ENCODE measurements at regions not wholly inside any gene's neighbourhood (a gene's known extent, or its start where the extent isn't known, plus 50 kb on each side); places are given as distances from the start of the nearest gene placed in this dataset.

DNA sequence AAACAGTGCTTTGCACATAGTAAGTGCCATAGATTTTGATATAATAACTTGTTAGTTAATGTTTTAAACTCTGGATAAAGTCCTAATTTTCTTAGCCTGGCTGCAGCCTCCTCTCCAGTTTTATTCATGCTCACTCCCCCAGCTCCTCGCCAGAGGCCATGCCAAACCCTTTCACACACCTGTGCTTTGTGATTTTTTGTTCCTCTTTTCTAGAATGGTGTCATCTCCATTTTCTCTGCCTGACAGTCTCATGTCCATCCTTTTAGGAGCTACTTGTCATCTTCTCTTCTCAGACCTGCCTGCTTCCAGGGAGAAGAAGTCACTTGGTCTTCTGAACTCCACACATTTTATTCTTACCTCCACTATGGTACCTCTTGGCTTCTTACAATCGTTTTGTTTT is 55.8 kb upstream of the SPATA13 start:
- H3K4me1 ChIP-seq (ENCODE audit: control insufficient read depth in 4 of 4, insufficient read depth in 4 of 4, low read length in 3 of 4) = peaks cover 0 to 3% (median 0%) of the 10 kb centered on the region in 4 donors
- DNase-seq (ENCODE audit: low spot score) = no peak
- WGBS = 76% methylated on average over 2 of the region's 2 CpGs
- H3K27ac ChIP-seq (ENCODE audit: low read depth in 1 of 2, low read length in 2 of 2) = no peak overlapping the region
- no peak overlapping the region for H3K9ac ChIP-seq (ENCODE audit: low read depth in 1 of 2, low read length in 2 of 2)
- H3K4me3 ChIP-seq (ENCODE audit: low read depth in 1 of 3, low read length in 3 of 3) = no peak overlapping the region
- no peaks in the 10 kb centered on the region for H3K27me3 ChIP-seq (ENCODE audit: control insufficient read depth in 4 of 4, insufficient read depth in 4 of 4, low read length in 3 of 4)
- no peak for TF ChIP-seq EGR1 (IDR thresholded peaks at IDR 0.05; ENCODE audit: low read depth in 2 of 2)
- no peak for TF ChIP-seq SP1 (IDR thresholded peaks at IDR 0.05)
- TF ChIP-seq FOXA2 (IDR thresholded peaks at IDR 0.05) = no peak
- TF ChIP-seq, protein P1, sequence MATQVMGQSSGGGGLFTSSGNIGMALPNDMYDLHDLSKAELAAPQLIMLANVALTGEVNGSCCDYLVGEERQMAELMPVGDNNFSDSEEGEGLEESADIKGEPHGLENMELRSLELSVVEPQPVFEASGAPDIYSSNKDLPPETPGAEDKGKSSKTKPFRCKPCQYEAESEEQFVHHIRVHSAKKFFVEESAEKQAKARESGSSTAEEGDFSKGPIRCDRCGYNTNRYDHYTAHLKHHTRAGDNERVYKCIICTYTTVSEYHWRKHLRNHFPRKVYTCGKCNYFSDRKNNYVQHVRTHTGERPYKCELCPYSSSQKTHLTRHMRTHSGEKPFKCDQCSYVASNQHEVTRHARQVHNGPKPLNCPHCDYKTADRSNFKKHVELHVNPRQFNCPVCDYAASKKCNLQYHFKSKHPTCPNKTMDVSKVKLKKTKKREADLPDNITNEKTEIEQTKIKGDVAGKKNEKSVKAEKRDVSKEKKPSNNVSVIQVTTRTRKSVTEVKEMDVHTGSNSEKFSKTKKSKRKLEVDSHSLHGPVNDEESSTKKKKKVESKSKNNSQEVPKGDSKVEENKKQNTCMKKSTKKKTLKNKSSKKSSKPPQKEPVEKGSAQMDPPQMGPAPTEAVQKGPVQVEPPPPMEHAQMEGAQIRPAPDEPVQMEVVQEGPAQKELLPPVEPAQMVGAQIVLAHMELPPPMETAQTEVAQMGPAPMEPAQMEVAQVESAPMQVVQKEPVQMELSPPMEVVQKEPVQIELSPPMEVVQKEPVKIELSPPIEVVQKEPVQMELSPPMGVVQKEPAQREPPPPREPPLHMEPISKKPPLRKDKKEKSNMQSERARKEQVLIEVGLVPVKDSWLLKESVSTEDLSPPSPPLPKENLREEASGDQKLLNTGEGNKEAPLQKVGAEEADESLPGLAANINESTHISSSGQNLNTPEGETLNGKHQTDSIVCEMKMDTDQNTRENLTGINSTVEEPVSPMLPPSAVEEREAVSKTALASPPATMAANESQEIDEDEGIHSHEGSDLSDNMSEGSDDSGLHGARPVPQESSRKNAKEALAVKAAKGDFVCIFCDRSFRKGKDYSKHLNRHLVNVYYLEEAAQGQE (IDR thresholded peaks at IDR 0.05) = no peak
- TF ChIP-seq NR2F2 (IDR thresholded peaks at IDR 0.05) = no peak
- TF ChIP-seq RXRA (IDR thresholded peaks at IDR 0.05) = no peak
- no peaks in the 10 kb centered on the region for H3K9me3 ChIP-seq (ENCODE audit: control insufficient read depth in 4 of 4, low read length in 3 of 4)
- H3K36me3 ChIP-seq (ENCODE audit: control insufficient read depth in 4 of 4, insufficient read depth in 3 of 4, low read depth in 1 of 4, low read length in 3 of 4) = no peaks in the 10 kb centered on the region

DNA sequence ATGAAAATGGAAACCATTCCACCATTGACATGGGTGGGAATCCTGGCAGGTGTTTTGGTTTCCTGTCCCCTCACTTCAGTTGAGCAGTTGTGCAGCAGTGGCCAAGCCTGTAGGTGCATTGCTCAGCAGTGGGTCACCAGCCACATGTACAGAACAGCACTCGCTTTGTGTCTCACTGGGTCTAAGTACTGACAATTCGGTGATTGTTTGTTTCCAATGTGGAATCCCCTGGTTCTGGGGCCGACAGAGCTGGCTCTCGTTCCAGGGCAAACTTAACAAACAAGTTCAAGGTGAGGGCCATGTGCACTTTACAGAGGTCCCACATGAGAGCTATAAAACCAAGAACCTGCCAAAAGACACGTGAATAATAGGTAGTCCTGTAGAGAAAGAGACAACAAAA is 54.1 kb upstream of the SPATA13 start:
- Histone ChIP-seq H3K4me3 (ENCODE audit: low read depth in 1 of 3, low read length in 3 of 3) (no peak overlapping the region), H3K27ac (ENCODE audit: low read depth in 1 of 2, low read length in 2 of 2) (peak overlapping the region in 1 of 2 donors; percentile 32), H3K36me3 (ENCODE audit: control insufficient read depth in 4 of 4, insufficient read depth in 3 of 4, low read depth in 1 of 4, low read length in 3 of 4) (no peaks in the 10 kb centered on the region), H3K27me3 (ENCODE audit: control insufficient read depth in 4 of 4, insufficient read depth in 4 of 4, low read length in 3 of 4) (no peaks in the 10 kb centered on the region), H3K9ac (ENCODE audit: low read depth in 1 of 2, low read length in 2 of 2) (no peak overlapping the region), H3K4me1 (ENCODE audit: control insufficient read depth in 4 of 4, insufficient read depth in 4 of 4, low read length in 3 of 4) (peaks cover 0 to 3% (median 0%) of the 10 kb centered on the region in 4 donors), H3K9me3 (ENCODE audit: control insufficient read depth in 4 of 4, low read length in 3 of 4) (no peaks in the 10 kb centered on the region)
- 27% methylated on average over 5 of the region's 5 CpGs for WGBS
- TF ChIP-seq FOXA1 (IDR thresholded peaks at IDR 0.05) (peak; percentile 11), YY1 (IDR thresholded peaks at IDR 0.05) (peak; percentile 45), HNF4G (IDR thresholded peaks at IDR 0.05) (no peak), EGR1 (IDR thresholded peaks at IDR 0.05; ENCODE audit: low read depth in 2 of 2) (peak in 1 of 2 donors; percentile 46), NR2F2 (IDR thresholded peaks at IDR 0.05) (no peak), TAF1 (conservative IDR thresholded peaks at IDR 0.05) (no peak), HNF4A (conservative IDR thresholded peaks at IDR 0.05) (peak in 1 of 2 donors; percentile 72), RAD21 (IDR thresholded peaks at IDR 0.05) (peak in 1 of 2 donors; percentile 37), SP1 (IDR thresholded peaks at IDR 0.05) (no peak), GABPA (IDR thresholded peaks at IDR 0.05 in 1 of 2, conservative IDR thresholded peaks at IDR 0.05 in 1 of 2) (no peak), RXRA (IDR thresholded peaks at IDR 0.05) (peak in 1 of 2 donors; percentile 95), JUND (IDR thresholded peaks at IDR 0.05) (peak in 1 of 2 donors; percentile 90), FOXA2 (IDR thresholded peaks at IDR 0.05) (peak; percentile 28)
- TF ChIP-seq, protein P2, sequence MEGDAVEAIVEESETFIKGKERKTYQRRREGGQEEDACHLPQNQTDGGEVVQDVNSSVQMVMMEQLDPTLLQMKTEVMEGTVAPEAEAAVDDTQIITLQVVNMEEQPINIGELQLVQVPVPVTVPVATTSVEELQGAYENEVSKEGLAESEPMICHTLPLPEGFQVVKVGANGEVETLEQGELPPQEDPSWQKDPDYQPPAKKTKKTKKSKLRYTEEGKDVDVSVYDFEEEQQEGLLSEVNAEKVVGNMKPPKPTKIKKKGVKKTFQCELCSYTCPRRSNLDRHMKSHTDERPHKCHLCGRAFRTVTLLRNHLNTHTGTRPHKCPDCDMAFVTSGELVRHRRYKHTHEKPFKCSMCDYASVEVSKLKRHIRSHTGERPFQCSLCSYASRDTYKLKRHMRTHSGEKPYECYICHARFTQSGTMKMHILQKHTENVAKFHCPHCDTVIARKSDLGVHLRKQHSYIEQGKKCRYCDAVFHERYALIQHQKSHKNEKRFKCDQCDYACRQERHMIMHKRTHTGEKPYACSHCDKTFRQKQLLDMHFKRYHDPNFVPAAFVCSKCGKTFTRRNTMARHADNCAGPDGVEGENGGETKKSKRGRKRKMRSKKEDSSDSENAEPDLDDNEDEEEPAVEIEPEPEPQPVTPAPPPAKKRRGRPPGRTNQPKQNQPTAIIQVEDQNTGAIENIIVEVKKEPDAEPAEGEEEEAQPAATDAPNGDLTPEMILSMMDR (IDR thresholded peaks at IDR 0.05; ENCODE audit: low read depth, low read length, missing input control) = no peak
- TF ChIP-seq, protein P3, sequence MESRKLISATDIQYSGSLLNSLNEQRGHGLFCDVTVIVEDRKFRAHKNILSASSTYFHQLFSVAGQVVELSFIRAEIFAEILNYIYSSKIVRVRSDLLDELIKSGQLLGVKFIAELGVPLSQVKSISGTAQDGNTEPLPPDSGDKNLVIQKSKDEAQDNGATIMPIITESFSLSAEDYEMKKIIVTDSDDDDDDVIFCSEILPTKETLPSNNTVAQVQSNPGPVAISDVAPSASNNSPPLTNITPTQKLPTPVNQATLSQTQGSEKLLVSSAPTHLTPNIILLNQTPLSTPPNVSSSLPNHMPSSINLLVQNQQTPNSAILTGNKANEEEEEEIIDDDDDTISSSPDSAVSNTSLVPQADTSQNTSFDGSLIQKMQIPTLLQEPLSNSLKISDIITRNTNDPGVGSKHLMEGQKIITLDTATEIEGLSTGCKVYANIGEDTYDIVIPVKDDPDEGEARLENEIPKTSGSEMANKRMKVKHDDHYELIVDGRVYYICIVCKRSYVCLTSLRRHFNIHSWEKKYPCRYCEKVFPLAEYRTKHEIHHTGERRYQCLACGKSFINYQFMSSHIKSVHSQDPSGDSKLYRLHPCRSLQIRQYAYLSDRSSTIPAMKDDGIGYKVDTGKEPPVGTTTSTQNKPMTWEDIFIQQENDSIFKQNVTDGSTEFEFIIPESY (IDR thresholded peaks at IDR 0.05) = peak; percentile 51
- TF ChIP-seq, protein P1 (IDR thresholded peaks at IDR 0.05) = no peak
- TF ChIP-seq, protein P4, sequence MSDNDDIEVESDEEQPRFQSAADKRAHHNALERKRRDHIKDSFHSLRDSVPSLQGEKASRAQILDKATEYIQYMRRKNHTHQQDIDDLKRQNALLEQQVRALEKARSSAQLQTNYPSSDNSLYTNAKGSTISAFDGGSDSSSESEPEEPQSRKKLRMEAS (IDR thresholded peaks at IDR 0.05) = peak; percentile 89
- TF ChIP-seq, protein P5, sequence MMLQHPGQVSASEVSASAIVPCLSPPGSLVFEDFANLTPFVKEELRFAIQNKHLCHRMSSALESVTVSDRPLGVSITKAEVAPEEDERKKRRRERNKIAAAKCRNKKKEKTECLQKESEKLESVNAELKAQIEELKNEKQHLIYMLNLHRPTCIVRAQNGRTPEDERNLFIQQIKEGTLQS (IDR thresholded peaks at IDR 0.05) = no peak
- no peak for DNase-seq (ENCODE audit: low spot score)
